ENCODE measurements at regions not wholly inside any gene's neighbourhood (a gene's known extent, or its start where the extent isn't known, plus 50 kb on each side); places are given as distances from the start of the nearest gene placed in this dataset.

DNA sequence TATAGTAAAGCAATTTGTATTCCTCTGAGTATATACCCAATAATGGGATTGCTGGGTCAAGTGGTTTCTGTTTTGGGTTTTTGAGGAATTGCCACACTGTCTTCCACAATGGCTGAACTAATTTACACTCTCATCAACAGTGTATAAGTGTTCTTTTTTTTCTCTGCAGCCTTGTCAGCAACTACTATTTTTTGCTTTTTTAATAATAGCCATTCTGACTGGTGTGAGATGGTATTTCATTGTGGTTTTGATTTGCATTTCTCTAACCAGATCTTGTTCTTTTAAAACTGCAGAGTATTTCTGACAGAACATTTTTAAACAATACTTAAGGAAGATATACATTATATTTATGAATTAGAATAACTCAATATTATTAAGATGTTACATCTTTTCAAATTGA is 1140.5 kb upstream of the CNTN5 start:
- ChIA-PET CTCF (no interaction called here), POLR2A (no interaction called here)
- no peak for DNase-seq (ENCODE audit: low read depth, low spot score)
- no peak overlapping the region for H3K4me3 ChIP-seq (ENCODE audit: low read depth, low read length)
- TF ChIP-seq, protein P1, sequence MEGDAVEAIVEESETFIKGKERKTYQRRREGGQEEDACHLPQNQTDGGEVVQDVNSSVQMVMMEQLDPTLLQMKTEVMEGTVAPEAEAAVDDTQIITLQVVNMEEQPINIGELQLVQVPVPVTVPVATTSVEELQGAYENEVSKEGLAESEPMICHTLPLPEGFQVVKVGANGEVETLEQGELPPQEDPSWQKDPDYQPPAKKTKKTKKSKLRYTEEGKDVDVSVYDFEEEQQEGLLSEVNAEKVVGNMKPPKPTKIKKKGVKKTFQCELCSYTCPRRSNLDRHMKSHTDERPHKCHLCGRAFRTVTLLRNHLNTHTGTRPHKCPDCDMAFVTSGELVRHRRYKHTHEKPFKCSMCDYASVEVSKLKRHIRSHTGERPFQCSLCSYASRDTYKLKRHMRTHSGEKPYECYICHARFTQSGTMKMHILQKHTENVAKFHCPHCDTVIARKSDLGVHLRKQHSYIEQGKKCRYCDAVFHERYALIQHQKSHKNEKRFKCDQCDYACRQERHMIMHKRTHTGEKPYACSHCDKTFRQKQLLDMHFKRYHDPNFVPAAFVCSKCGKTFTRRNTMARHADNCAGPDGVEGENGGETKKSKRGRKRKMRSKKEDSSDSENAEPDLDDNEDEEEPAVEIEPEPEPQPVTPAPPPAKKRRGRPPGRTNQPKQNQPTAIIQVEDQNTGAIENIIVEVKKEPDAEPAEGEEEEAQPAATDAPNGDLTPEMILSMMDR (IDR thresholded peaks at IDR 0.05; ENCODE audit: insufficient read depth, low read length, missing control alignments), result no peak

DNA sequence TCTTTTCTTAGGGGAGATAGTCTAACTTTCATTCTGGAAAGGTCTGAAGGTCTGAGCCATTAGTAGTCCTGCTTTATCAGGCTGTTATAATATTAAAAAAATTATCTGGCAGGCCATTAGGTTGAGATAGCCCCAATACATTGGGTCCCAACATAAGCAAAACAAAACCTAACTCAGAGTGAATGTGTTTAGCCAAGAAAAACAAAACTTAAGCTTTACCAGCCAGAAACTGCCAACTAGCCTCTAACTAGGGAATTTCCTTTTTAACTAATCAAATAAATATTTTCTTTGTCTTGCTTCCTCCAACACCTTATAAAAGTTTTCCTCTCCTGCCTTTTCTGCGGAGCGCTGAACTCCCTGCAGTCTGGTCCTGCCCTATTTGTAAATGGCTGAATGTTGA is 1137.7 kb upstream of the CNTN5 start:
- ChIA-PET CTCF (no interaction called here), POLR2A (no interaction called here)
- H3K4me3 ChIP-seq (ENCODE audit: low read depth, low read length), result no peak overlapping the region
- TF ChIP-seq, protein P1 (IDR thresholded peaks at IDR 0.05; ENCODE audit: insufficient read depth, low read length, missing control alignments), result no peak
- no peak for DNase-seq (ENCODE audit: low read depth, low spot score)

DNA sequence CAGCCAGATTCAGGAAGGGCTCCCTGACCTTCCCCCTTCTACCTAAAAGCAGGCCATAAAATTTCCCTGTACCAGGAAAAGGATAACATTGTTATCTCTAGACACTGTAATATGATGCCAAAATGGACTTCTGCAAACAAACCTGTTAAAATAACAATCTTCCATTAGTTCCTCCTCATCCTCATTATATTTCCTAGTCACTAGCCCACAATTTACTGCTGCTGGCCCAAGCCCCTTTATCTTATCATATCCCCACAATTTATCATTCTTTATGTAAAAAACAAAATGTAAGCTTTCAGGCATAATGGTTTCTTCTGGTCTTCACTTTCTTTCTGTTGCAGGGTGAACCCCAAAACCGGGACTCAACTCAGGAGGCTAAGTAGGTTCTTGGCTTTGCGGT is 1132.1 kb upstream of the CNTN5 start:
- TF ChIP-seq, protein P1 (IDR thresholded peaks at IDR 0.05; ENCODE audit: insufficient read depth, low read length, missing control alignments), result no peak
- H3K4me3 ChIP-seq (ENCODE audit: low read depth, low read length), result no peak overlapping the region
- POLR2A ChIA-PET, result no interaction called here
- CTCF ChIA-PET, result no interaction called here
- DNase-seq (ENCODE audit: low read depth, low spot score), result no peak

DNA sequence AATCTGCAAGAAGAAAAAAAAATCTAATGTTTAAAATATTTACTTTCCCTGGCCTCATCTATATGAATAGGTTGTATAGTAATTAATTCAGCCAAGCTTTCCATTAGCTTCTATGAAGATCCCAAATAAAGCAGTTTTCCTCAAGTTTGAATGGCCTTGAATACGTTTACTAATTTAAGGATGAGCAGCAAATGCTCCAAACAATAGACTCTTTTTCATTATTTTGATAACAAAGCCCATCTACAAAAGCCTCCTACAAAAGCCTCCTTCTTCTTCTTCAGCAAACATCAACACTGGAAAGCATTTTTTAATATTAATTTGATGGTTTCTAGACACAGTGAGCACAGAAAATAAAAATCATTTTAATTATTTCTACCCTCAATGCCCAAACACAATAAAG is 1130.3 kb upstream of the CNTN5 start:
- no peak overlapping the region for H3K4me3 ChIP-seq (ENCODE audit: low read depth, low read length)
- POLR2A ChIA-PET, result no interaction called here
- TF ChIP-seq, protein P1 (IDR thresholded peaks at IDR 0.05; ENCODE audit: insufficient read depth, low read length, missing control alignments), result no peak
- DNase-seq (ENCODE audit: low read depth, low spot score), result no peak
- CTCF ChIA-PET, result no interaction called here

DNA sequence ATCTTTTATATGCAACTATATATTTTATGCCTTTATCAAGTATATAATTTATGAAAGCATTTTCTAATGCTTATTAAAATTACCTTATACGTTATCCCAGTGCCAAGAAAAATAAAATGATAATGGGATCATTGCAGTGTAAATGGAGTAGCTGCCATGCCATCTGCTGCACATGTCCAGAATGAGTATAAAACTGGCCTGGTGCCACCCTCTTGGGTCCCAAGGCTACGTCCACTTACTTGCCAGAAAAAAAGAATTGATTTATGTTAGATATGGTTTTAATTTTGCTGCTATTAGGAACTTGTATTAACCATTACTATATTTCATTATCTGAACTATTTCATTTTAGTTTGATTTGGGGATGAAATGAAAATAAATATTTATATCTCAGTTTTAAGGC is 1127.1 kb upstream of the CNTN5 start:
- CTCF ChIA-PET, result no interaction called here
- TF ChIP-seq, protein P1 (IDR thresholded peaks at IDR 0.05; ENCODE audit: insufficient read depth, low read length, missing control alignments), result no peak
- H3K4me3 ChIP-seq (ENCODE audit: low read depth, low read length), result no peak overlapping the region
- no peak for DNase-seq (ENCODE audit: low read depth, low spot score)
- POLR2A ChIA-PET, result no interaction called here

DNA sequence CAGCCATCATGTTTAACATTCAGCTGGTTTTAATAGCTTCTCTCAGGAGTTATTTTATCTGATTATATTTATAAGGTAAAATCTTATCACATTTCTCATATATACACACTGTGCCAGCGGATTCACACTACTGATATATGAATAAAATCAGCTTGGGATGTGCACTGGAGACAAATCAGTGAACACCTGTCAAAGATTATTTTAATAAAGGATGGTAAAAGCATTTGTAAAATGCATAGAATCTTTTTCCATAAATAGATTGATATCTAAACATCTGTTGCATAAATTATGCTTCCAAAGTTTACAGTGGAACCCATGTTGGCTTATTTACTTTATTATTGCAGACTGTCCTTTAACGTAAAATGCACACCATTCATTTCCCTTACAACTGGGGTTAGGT is 1125.8 kb upstream of the CNTN5 start:
- ChIA-PET POLR2A (no interaction called here), CTCF (no interaction called here)
- DNase-seq (ENCODE audit: low read depth, low spot score), result no peak
- H3K4me3 ChIP-seq (ENCODE audit: low read depth, low read length), result no peak overlapping the region
- TF ChIP-seq, protein P1 (IDR thresholded peaks at IDR 0.05; ENCODE audit: insufficient read depth, low read length, missing control alignments), result no peak
